CD4-positive, alpha-beta T cell treated with Interleukin-2 at 100 ng/mL for 4 hours (primary cell): ENCODE measurements at regions not wholly inside any gene's neighbourhood (a gene's known extent, or its start where the extent isn't known, plus 50 kb on each side); places are given as distances from the start of the nearest gene placed in this dataset.
"Not testable (repeated sequence)": the region's sequence is repeated elsewhere in the genome, so short reads cannot be mapped to it uniquely, and the experiment has no call there.

ENCODE experiments used
- DNase-seq: peaks from one replicate; pipeline ENCODE4 v3.0.0-alpha.2; 2020; ENCODE audit warnings: low spot score

- DNase-seq = no peak
These were observed 51.0 kb upstream of the RCBTB2 start for GRCh38 chr13:48583859-48584311.

- DNase-seq = no peak
These were observed 52.6 kb upstream of the RCBTB2 start for GRCh38 chr13:48585456-48585840.

- DNase-seq = no peak
These were observed 53.8 kb upstream of the RCBTB2 start for GRCh38 chr13:48586591-48587103.

- no peak for DNase-seq
These were observed 55.2 kb upstream of the RCBTB2 start for GRCh38 chr13:48588120-48588519.

GRCh38 chr13:48590141-48590901 is 57.4 kb upstream of the RCBTB2 start:
- DNase-seq = no peak

GRCh38 chr13:48591124-48591872 is 58.4 kb upstream of the RCBTB2 start:
- DNase-seq = not testable (repeated sequence)

- DNase-seq = no peak
These were observed 59.2 kb upstream of the RCBTB2 start for GRCh38 chr13:48591889-48592687.

- DNase-seq = no peak
These were observed 59.8 kb upstream of the RCBTB2 start for GRCh38 chr13:48592688-48593049.

GRCh38 chr13:48593536-48593935 is 60.2 kb upstream of the CYSLTR2 start:
- no peak for DNase-seq

GRCh38 chr13:48594096-48594815 is 59.5 kb upstream of the CYSLTR2 start:
- DNase-seq = no peak

GRCh38 chr13:48595431-48596429 is 58.0 kb upstream of the CYSLTR2 start:
- DNase-seq = peak; percentile 74

- no peak for DNase-seq
These were observed 53.1 kb upstream of the CYSLTR2 start for GRCh38 chr13:48600374-48601364.

GRCh38 chr13:48602296-48603016 is 51.3 kb upstream of the CYSLTR2 start:
- no peak for DNase-seq

- DNase-seq = no peak
These were observed 50.4 kb upstream of the CYSLTR2 start for GRCh38 chr13:48603375-48603774.
